ENCODE measurements at regions not wholly inside any gene's neighbourhood (a gene's known extent, or its start where the extent isn't known, plus 50 kb on each side); places are given as distances from the start of the nearest gene placed in this dataset.

GRCh38 chr4:138085736-138086305 lies 156.3 kb downstream of the SLC7A11 start:
- no peak for DNase-seq

DNA sequence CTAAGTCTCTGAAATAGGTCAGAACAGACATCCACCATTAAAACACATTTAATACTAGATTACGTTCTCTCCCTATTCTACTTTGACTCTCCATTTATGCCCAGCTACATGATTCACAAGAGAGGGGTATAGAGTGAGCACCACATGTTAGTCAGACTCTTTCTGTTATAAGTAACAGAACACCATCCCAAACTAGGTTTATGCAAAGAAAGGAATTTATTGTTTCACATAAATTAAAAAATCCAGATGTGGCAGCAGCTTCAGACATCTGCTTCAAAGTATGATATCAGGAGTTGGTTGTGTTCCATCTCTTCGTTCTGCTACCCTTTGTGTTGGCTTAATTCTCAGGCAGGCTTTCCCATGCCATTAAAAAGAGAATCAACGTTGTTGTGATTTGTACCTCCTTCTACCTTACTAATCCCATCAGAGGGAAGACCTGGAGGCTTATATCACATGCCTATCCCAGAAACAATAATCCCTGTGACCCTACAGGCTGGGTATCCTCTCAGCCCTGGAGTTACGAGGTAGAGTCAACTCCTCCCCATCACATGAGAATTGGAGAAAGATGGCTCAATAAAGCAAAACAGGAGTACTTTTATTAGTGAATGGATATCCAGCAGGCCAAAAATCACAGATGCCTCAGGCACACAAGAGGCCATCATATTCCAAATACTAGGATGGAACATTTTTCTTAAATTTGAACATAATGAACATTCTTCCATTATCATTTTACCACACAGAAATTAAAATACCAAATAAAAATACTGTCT lies 163.2 kb downstream of the SLC7A11 start:
- DNase-seq = no peak

DNA sequence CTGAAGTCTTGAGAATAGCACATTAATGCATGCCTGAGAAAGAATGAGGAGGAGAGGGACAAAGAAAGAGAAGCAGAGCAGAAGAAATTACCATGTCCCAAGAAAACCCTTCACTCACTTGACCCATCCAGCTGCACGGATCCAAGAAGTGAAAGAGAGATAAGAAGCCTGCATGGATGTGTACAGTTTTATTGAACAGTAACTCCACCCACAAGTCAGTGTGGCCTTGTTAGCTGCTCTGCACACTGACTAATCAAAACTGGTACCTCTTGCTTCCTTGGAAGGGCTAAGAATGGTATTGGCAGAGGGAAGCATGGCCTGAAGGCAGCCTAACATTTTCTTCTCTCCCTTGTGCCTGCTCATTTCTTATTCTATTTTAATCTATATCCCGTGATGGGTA lies 163.9 kb downstream of the SLC7A11 start:
- no peak for DNase-seq

GRCh38 chr4:138076561-138076960 lies 165.6 kb downstream of the SLC7A11 start:
- no peak for DNase-seq

- no peak for DNase-seq
These were observed 171.3 kb downstream of the SLC7A11 start for GRCh38 chr4:138070816-138071215.

DNA sequence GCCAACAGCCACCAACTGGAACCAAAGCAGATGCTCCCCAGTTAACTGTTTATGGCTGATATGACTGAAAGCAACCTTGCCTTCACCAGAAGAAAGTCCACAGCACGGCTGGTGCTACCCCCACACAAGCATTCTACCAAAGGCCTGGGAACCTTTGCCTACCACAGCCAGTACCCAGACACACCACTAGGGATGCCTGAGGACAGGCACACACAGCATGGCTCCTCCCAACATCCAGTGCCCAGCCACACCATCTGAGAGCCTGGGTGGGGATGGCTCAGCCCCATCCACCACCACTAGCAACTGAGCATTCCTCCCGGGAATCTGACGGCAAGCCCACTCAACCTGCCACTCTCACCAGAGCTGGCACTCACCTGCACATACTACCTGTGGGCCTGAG lies 178.6 kb downstream of the SLC7A11 start:
- no peak for DNase-seq

DNA sequence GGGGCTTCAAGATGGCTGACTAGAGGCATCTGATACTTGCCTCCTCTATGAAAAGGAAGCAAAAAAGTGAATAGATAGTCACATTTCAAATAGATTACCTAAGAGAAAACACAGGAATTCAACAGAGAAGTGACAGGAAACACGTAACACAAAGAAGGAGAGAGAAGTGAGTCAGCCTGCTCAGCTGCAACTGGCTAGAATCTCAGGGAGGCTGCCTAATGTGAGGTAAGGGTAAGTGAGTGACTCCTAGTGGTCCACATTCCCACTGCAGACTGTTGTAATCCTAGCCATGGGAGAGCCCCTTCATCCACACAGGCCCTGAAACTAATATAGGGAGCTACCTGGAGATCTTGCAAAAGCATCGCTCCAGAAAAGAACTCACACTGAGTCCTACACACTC lies 179.2 kb downstream of the SLC7A11 start:
- no peak for DNase-seq

DNA sequence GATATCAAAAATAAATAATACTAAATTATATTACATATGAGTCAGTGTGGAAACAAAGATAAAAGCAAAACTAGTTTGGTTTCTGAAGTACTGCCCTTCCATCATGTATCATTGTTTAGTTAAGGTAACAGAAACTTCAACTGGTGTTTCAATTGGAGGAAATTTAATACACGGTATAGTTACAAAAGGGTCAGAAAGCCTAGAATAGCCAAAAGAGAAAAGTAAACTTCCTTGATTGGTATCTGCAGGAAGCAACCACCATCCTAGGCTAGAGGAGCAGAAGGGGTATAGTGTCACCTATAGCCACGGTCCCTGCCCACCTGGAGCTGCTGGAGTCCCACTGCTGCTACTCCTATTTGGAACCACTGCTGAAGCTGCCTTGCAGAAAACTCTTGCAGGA lies 185.6 kb downstream of the SLC7A11 start:
- no peak for DNase-seq

- DNase-seq = no peak
These were observed 186.3 kb downstream of the SLC7A11 start for GRCh38 chr4:138055890-138056289.

DNA sequence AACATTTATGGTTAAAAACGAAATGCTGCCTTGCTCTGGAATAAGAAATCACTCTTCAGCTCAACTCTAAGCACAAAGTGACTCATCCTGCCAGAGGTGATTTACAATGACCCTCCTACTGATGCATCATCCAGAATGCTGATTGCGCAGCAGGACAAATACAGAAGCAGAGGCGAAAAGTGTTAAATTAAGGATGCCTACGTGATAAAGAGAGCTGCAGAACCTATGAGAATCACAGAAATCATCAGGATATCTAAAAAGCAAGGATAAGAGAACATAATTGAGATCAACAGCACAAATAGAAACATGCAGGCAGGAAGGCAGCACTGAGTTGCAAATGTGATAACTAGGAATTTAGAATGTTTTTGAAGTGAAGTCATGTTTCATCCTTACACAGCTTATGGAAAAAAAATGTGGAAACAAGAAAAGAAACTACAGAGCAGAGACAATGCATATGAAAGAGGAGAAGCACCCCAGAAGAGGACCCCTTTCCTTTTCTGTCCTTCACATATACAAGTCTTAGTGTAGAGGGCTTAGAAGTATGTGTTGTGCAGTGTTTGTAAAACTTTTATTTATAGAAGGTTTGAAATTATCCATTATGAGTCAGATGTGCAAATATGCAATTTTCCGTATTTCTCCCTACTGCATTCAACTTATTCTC lies 188.4 kb downstream of the SLC7A11 start:
- DNase-seq = peak in 3 of 58 donors; percentile 2 to 25 (median 10)

- no peak for DNase-seq
These were observed 189.1 kb downstream of the SLC7A11 start for GRCh38 chr4:138052806-138053632.

GRCh38 chr4:138051157-138051556 lies 191.0 kb downstream of the SLC7A11 start:
- no peak for DNase-seq

GRCh38 chr4:138050601-138051000 lies 191.5 kb downstream of the SLC7A11 start:
- no peak for DNase-seq

DNA sequence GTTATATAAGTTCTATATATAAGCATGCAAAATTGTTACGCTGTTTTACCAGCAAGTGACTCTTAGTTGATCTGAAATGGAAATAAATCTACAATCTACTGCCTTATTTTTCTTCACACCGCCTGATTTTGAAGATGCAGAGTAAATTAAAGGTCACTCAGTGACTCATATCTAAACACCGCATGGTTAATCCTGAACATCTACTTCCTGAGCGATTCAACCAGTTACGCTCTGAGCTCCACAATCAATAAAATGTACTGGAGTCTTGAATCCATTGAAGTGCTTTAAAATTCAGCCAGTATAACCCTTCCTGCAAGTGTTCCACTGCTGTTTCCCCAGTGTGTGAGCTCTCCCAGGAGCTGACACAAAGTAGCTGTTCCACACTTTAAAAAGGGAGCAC lies 192.8 kb downstream of the SLC7A11 start:
- no peak for DNase-seq

DNA sequence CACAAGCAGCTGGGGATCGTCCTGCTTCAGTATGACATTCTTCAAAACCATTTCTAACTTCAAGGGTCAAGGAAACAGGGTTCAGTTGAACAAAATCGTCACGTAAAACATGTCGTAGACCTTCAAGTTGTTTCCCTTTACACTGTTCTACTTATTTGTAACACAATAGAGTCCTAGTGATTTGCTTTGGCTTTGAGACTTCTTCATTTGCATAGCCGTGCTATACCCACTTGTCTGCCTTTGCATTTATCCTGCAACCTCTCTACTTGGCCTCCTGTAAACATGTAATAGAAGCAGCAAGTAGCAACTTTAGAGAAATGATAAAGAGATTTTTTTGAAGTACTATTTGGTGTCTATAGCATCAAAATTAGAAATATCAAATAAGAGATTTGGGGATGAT lies 194.9 kb downstream of the SLC7A11 start:
- DNase-seq = no peak

- no peak for DNase-seq
These were observed 197.1 kb downstream of the SLC7A11 start for GRCh38 chr4:138045036-138045435.

GRCh38 chr4:138039010-138039409 lies 203.1 kb downstream of the SLC7A11 start:
- no peak for DNase-seq

DNA sequence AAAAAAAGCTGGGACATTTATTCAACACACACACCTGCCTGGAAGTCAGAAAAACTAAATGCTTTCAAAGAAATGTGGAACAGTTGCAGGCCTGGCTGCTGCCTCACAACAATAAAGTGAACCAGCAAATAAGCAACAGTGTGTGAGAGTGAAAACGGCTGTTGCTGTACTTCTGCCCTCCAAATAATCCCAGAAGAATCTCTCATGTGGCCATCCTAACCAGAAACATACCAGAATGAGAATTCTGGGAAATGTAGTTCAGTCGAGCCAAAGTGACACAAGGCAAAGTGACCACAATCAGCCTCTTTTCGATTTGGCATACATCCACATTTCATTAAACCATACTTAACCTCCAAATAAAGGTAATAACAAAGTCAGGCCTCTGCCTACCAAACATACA lies 204.5 kb downstream of the SLC7A11 start:
- no peak for DNase-seq

- DNase-seq = peak in 14 of 58 donors; percentile 9 to 71 (median 24)
These were observed 206.3 kb downstream of the SLC7A11 start for GRCh38 chr4:138035781-138036258.

- no peak for DNase-seq
These were observed 207.3 kb downstream of the SLC7A11 start for GRCh38 chr4:138034871-138035270.

DNA sequence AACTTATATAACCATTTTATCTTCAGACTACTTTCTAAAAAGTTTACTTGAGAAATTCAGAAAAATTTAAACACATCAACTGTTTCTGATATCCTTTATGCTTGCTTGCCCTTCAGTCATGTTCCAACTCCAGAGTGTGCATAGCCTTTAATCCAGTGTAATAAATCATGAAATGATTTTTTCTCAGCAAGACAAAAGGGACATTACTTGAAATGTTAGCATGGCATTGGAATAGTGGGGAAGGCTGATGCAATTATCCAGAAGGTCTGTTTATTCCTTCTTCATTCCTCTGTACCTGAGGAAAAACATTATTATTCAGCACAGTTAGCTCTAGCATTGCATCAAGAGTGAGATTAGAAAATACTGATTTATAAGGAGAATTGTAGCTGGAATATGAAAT lies 209.9 kb downstream of the SLC7A11 start:
- DNase-seq = no peak

- no peak for DNase-seq
These were observed 211.8 kb downstream of the SLC7A11 start for GRCh38 chr4:138030375-138030774.

Measured in anterior cingulate cortex (tissue), 58 donors.